ENCODE measurements at regions not wholly inside any gene's neighbourhood (a gene's known extent, or its start where the extent isn't known, plus 50 kb on each side); places are given as distances from the start of the nearest gene placed in this dataset.

DNA sequence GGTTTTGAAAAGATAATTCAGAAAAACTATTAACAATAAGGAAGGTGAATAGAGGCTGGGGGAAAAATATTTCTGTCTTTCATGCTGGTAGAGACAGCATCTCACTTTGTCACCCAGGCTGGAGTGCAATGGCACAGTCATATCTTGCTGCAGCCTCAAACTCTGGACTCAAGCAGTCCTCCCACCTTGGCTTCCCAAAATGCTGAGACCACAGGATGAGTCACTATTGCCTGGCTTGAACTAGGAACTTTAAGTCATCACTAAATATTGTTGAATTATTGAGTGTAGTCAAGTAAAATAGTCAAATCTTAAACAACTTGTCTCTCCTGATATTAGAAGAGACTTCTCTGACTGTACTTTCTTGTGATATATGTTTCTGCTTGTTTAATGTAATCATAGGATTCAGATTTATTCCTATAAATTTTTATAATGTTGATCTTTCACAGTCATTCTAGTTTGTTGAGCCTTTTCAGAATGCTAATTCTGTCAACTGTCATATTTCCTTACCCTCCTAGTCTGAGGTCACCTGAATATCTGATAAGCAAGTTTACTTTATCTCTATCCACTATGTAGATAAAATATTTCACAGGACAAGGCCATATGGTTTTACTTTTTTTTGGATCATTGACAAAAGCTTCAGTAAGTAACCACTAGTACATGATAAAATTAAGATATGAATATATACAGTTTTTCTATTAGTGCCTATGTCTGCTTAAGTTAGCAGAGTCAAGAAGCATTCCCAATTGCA, 1696.5 kb downstream of the MAT2B start:
- no peak for DNase-seq (ENCODE audit: low read depth)
- H3K4me3 ChIP-seq (ENCODE audit: low read depth, low read length), result no peak overlapping the region
- TF ChIP-seq, protein P1, sequence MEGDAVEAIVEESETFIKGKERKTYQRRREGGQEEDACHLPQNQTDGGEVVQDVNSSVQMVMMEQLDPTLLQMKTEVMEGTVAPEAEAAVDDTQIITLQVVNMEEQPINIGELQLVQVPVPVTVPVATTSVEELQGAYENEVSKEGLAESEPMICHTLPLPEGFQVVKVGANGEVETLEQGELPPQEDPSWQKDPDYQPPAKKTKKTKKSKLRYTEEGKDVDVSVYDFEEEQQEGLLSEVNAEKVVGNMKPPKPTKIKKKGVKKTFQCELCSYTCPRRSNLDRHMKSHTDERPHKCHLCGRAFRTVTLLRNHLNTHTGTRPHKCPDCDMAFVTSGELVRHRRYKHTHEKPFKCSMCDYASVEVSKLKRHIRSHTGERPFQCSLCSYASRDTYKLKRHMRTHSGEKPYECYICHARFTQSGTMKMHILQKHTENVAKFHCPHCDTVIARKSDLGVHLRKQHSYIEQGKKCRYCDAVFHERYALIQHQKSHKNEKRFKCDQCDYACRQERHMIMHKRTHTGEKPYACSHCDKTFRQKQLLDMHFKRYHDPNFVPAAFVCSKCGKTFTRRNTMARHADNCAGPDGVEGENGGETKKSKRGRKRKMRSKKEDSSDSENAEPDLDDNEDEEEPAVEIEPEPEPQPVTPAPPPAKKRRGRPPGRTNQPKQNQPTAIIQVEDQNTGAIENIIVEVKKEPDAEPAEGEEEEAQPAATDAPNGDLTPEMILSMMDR (IDR thresholded peaks at IDR 0.05; ENCODE audit: low read depth, low read length, missing control alignments), result no peak

DNA sequence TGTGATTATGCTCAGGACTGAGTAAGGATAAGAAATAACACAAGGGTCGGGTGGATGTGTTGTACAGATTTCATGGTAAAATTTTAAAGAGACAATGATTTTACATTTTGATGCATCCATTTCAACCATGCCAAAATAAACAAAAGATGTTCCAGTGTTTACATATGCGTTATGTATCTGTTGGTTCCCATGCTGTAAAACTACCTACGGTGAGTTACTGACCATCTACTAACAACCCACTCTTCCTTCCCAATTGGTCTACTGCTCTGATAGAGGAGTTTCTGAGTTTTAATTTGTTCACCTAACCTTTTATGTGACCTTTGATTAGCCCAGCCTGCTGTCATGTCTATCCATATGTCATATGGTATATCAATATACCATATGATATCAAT, 1697.1 kb downstream of the MAT2B start:
- TF ChIP-seq, protein P1 (IDR thresholded peaks at IDR 0.05; ENCODE audit: low read depth, low read length, missing control alignments), result no peak
- no peak for DNase-seq (ENCODE audit: low read depth)
- H3K4me3 ChIP-seq (ENCODE audit: low read depth, low read length), result no peak overlapping the region

DNA sequence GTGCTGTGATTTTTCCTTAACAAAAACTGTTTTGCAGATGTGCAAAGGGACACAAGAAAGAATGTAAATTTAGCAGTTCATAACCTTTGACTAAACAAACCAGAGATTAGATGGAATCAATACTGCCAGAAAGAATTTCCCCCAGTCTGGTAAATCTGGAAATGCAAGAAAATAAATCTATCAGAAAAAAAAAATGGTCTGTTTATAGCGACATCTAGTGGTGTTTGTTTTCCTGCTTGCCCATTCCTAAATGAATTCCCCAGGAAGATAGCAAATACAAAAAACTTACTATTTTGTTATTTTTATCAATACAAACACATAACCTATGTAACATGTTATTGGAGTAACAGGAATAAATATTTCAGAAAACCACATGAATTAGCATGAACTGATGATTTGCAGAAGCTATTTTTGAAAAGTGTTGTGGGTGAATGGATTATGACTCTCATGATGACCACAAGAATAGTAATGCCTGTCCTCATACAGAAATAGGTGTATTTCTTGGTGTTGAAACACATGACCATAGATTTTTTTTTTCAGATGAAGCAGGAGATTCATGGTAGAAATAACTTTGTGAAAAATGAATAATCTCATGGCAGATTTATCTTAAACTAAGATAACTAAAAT, 1703.8 kb downstream of the MAT2B start:
- TF ChIP-seq, protein P1 (IDR thresholded peaks at IDR 0.05; ENCODE audit: low read depth, low read length, missing control alignments), result peak; percentile 47

DNA sequence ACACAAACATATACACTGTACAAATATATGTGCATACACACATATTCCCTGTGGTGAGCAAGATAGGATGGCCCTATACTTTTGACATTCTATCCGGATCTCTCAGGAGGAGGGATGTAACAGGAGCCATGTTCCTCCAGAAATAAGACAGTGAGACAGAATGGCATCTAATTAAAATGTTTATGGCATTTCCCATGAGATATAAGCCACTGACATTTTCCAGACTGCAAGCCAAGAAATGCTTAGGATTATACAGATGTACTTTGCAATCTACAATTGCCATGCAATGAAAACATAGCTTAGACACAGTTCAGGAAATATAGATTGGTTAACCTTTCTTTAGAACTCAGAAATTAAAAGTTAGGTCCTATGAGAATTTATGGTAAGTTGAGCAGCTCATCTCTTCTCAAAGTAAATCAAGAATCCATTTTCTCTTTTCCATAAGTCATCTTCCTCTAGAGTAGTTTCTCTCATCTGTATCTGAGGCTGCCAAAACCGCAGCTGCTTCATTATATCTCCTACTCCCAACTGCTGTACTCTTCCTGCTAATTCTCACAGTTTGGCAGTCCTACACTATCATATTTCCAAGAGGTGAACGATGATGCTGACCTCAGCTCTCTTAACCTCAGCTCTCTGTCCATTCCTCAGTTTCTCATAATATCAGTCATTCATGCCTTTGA, 1719.1 kb downstream of the MAT2B start:
- no peak for DNase-seq (ENCODE audit: low read depth)
- H3K4me3 ChIP-seq (ENCODE audit: low read depth, low read length), result no peak overlapping the region
- TF ChIP-seq, protein P1 (IDR thresholded peaks at IDR 0.05; ENCODE audit: low read depth, low read length, missing control alignments), result no peak

More for the DNA sequence above, 1703.8 kb downstream of the MAT2B start:
- no peak overlapping the region for H3K4me3 ChIP-seq (ENCODE audit: low read depth, low read length)
- DNase-seq (ENCODE audit: low read depth), result no peak

DNA sequence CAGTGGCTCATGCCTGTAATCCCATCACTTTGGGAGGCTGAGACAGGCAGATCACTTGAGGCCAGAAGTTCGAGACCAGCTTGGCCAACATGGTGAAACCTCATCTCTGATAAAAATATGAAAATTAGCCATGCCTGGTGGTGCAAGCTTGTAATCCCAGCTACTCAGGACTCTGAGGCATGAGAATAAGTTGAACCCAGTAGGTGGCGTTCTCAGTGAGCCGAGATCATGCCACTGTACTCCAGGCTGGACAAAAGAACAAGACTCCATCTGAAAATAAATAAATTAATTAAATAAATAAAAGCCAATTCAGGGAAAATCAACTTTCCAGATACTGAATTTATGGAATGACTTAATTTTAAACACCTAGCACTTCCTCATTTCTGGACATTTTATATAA, 1722.1 kb downstream of the MAT2B start:
- TF ChIP-seq, protein P1 (IDR thresholded peaks at IDR 0.05; ENCODE audit: low read depth, low read length, missing control alignments), result no peak
- H3K4me3 ChIP-seq (ENCODE audit: low read depth, low read length), result no peak overlapping the region
- no peak for DNase-seq (ENCODE audit: low read depth)

DNA sequence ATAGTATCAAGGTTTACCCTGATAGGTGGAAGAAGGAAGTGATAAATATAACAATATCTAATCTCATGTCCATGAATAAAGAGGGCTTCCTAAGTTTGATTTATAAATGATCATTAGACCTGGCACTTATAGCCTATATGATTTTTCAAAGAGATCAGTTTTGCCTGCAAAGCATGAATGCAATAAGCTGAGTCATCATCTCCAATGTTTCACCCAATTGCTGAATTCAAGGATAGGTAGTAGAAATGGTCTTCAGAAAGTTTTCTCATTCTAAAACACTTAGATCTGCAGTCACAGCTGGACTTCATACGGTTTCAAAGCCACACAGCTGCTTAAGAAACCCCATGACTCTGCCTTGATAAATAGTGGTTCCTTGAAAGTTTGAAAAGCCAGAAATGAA, 1722.8 kb downstream of the MAT2B start:
- no peak for DNase-seq (ENCODE audit: low read depth)
- H3K4me3 ChIP-seq (ENCODE audit: low read depth, low read length), result no peak overlapping the region
- TF ChIP-seq, protein P1 (IDR thresholded peaks at IDR 0.05; ENCODE audit: low read depth, low read length, missing control alignments), result no peak

Measured in GM12864 (cell line).